Smooth muscle cell (in vitro differentiated cells): ENCODE measurements at regions not wholly inside any gene's neighbourhood (a gene's known extent, or its start where the extent isn't known, plus 50 kb on each side); places are given as distances from the start of the nearest gene placed in this dataset.

ENCODE experiments used
- DNase-seq: peaks from one replicate; lab custom pipeline; 2025; ENCODE audit not compliant: unreplicated experiment; lab: John Stamatoyannopoulos, UW
- H2AFZ ChIP-seq: fragments of 200-600 bp; sonication (generic); 2 replicates; pipeline ENCODE4 v1.6.0; 2016; ENCODE audit warnings: antibody characterized with exemption, low read depth, mild to moderate bottlenecking
- H3F3A ChIP-seq: fragments of 200-600 bp; sonication (generic); 2 replicates; pipeline ENCODE4 v1.6.0; 2017; ENCODE audit warnings: antibody characterized with exemption, low read depth
- H3K27ac ChIP-seq: fragments of 200-600 bp; sonication (generic); 2 replicates; pipeline ENCODE4 v1.5.1; 2016; ENCODE audit warnings: low read depth, mild to moderate bottlenecking
- H3K27me3 ChIP-seq: fragments of 200-600 bp; sonication (generic); 2 replicates; pipeline ENCODE4 v1.6.1; 2016; ENCODE audit warnings: low read depth, mild to moderate bottlenecking
- H3K36me3 ChIP-seq: fragments of 200-600 bp; sonication (generic); 2 replicates; pipeline ENCODE4 v1.5.1; 2016; ENCODE audit warnings: low read depth
- H3K4me1 ChIP-seq: fragments of 200-600 bp; sonication (generic); 2 replicates; pipeline ENCODE4 v1.5.1; 2016; ENCODE audit warnings: low read depth
- H3K4me2 ChIP-seq: fragments of 200-600 bp; sonication (generic); 2 replicates; pipeline ENCODE4 v1.6.0; 2016; ENCODE audit warnings: mild to moderate bottlenecking
- H3K4me3 ChIP-seq: fragments of 200-600 bp; sonication (generic); 2 replicates; pipeline ENCODE4 v1.5.1; 2016; ENCODE audit warnings: mild to moderate bottlenecking
- H3K79me2 ChIP-seq: fragments of 200-600 bp; sonication (generic); 2 replicates; pipeline ENCODE4 v1.6.0; 2016; ENCODE audit warnings: low read depth, mild to moderate bottlenecking
- H3K9ac ChIP-seq: fragments of 200-600 bp; sonication (generic); 2 replicates; pipeline ENCODE4 v1.6.0; 2016; ENCODE audit warnings: low read depth
- H3K9me3 ChIP-seq: fragments of 200-600 bp; sonication (generic); replicated peaks from 2 replicates; pipeline ENCODE4 v1.5.1; 2016; ENCODE audit warnings: low read depth
- H4K20me1 ChIP-seq: fragments of 200-600 bp; sonication (generic); 2 replicates; pipeline ENCODE4 v1.6.0; 2016; ENCODE audit warnings: low read depth
- WGBS: methylation state at CpG from one replicate; pipeline ENCODE4 v1.1.7; 2016; ENCODE audit warnings: low lambda C conversion rate; 5-methylcytosine and 5-hydroxymethylcytosine counted together
- TF ChIP-seq, protein P1 (sequence below): fragments of 200-600 bp; sonication (generic); IDR thresholded peaks from 2 replicates; pipeline ENCODE4 v1.5.1; 2017; ENCODE audit warnings: borderline replicate concordance, mild to moderate bottlenecking, antibody characterized with exemption; ENCODE audit not compliant: insufficient read depth, poor library complexity, severe bottlenecking

DNA sequence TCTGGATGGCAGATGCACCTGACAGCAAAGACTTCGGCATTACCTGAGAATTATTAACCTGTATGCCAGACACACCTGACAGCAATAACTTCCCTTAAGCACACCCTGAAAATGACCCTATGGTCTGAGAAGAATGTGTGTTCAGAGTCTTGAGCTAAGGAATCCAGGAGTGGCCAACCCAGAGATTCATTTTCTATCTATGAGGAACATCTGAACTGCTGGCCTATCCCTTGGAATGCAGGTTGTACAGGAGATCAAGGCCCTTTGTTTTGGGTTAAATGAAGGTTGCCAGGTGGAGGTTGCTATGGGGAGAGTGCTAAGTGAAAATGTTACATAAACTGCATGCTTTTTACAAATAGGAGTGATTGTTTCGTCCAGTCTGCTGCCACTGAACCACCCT, 200.9 kb upstream of the MEIS1 start:
- no peak overlapping the region for H3K27ac ChIP-seq
- 91% methylated on average over 2 of the region's 2 CpGs for WGBS

DNA sequence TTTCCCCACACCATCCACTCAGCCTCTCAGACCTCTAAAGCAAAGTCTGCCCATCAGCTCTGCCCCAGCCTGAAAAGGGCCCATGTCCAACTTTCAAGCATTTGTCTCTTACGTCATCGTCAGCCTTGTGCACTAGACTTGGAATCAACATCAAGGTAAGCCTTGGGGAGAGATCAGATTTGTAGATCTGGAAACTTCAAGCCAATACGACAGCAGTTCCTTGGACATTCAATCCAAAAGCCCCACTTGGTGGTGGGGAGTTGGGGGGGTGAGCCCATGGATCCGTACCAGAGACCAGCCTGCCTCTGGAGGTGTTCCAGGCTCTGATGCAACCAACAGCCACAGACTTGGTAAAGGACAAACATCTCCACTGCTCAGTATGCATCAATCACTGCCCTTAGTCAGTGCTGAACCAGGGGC, 206.8 kb upstream of the MEIS1 start:
- Histone ChIP-seq H3K27ac (no peak overlapping the region), H3K4me2 (no peak overlapping the region), H3F3A (no peaks in the 10 kb centered on the region), H3K27me3 (peaks cover 4% of the 10 kb centered on the region), H4K20me1 (no peaks in the 10 kb centered on the region), H3K9me3 (no peaks in the 10 kb centered on the region), H3K4me3 (no peak overlapping the region), H3K79me2 (no peaks in the 10 kb centered on the region), H2AFZ (no peak overlapping the region), H3K36me3 (no peaks in the 10 kb centered on the region), H3K4me1 (no peaks in the 10 kb centered on the region), H3K9ac (no peak overlapping the region)
- TF ChIP-seq, protein P1, sequence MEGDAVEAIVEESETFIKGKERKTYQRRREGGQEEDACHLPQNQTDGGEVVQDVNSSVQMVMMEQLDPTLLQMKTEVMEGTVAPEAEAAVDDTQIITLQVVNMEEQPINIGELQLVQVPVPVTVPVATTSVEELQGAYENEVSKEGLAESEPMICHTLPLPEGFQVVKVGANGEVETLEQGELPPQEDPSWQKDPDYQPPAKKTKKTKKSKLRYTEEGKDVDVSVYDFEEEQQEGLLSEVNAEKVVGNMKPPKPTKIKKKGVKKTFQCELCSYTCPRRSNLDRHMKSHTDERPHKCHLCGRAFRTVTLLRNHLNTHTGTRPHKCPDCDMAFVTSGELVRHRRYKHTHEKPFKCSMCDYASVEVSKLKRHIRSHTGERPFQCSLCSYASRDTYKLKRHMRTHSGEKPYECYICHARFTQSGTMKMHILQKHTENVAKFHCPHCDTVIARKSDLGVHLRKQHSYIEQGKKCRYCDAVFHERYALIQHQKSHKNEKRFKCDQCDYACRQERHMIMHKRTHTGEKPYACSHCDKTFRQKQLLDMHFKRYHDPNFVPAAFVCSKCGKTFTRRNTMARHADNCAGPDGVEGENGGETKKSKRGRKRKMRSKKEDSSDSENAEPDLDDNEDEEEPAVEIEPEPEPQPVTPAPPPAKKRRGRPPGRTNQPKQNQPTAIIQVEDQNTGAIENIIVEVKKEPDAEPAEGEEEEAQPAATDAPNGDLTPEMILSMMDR = no peak
- 68% methylated on average over 4 of the region's 4 CpGs for WGBS
- no peak for DNase-seq

More for the DNA sequence above, 200.9 kb upstream of the MEIS1 start:
- H3K4me3 ChIP-seq = no peak overlapping the region
- peaks cover 4% of the 10 kb centered on the region for H3K27me3 ChIP-seq
- H3F3A ChIP-seq = no peaks in the 10 kb centered on the region
- no peaks in the 10 kb centered on the region for H3K4me1 ChIP-seq
- DNase-seq = no peak
- no peaks in the 10 kb centered on the region for H3K9me3 ChIP-seq
- no peak overlapping the region for H3K9ac ChIP-seq
- H2AFZ ChIP-seq = no peak overlapping the region
- H3K79me2 ChIP-seq = no peaks in the 10 kb centered on the region
- no peak overlapping the region for H3K4me2 ChIP-seq
- H3K36me3 ChIP-seq = no peaks in the 10 kb centered on the region
- TF ChIP-seq, protein P1 = no peak
- no peaks in the 10 kb centered on the region for H4K20me1 ChIP-seq

DNA sequence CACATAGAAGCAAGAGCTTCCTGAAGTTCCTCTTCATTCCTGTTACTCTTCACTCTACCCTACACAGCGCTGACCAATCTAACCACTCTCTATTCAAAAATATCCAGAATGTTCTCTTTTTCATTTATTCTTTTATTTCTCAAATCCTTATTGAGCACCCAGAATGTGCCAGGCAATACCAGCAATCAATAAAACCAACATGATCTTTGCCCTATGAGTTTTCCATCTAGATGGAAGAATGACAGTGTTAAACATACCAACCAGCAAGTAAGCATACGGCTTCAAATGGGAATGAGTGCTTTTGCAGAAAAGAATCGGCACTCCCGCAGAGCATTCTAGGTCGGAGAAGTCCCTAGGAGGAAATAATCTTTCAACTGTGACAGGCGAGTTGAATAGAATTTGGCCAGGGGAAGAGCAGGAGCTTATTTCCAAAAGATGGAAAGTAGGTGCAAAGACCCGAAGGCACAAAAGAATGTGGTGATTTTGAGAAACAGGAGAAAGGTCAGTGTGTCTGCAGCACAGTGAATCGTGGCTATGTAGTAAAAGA, 217.8 kb upstream of the MEIS1 start:
- H4K20me1 ChIP-seq = no peaks in the 10 kb centered on the region
- TF ChIP-seq, protein P1 = no peak
- H3K79me2 ChIP-seq = no peaks in the 10 kb centered on the region
- 76% methylated on average over 8 of the region's 8 CpGs for WGBS
- H2AFZ ChIP-seq = no peak overlapping the region
- no peak overlapping the region for H3K27ac ChIP-seq
- DNase-seq = no peak
- no peaks in the 10 kb centered on the region for H3F3A ChIP-seq
- no peak overlapping the region for H3K4me3 ChIP-seq
- H3K27me3 ChIP-seq = no peaks in the 10 kb centered on the region
- H3K4me1 ChIP-seq = no peaks in the 10 kb centered on the region
- H3K9me3 ChIP-seq = no peaks in the 10 kb centered on the region
- no peak overlapping the region for H3K4me2 ChIP-seq
- no peak overlapping the region for H3K9ac ChIP-seq
- H3K36me3 ChIP-seq = no peaks in the 10 kb centered on the region

DNA sequence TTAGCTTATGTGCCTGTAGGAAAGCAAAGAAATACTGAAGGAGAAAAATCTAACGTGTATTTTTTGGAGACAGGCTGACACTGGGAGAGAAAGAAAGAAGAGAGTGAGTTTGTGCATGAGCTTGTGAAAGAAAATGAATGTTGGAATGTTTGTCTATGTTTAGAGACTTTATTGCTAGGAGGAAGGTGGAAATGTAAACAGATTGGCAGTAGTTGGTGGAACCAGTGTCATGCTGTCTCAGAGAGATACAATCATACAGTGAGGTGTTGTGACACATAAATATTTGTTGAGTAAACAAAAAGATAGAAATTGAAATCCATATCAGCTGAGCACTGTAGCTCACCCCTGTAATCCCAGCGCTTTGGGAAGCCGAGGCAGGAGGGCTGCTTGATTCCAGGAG, 222.2 kb upstream of the MEIS1 start:
- Histone ChIP-seq H3K9me3 (no peaks in the 10 kb centered on the region), H3K4me1 (no peaks in the 10 kb centered on the region), H3K9ac (no peak overlapping the region), H3F3A (no peaks in the 10 kb centered on the region), H2AFZ (no peak overlapping the region), H3K36me3 (no peaks in the 10 kb centered on the region), H3K27me3 (no peaks in the 10 kb centered on the region), H3K4me2 (no peak overlapping the region), H3K79me2 (no peaks in the 10 kb centered on the region), H3K4me3 (no peak overlapping the region), H4K20me1 (no peaks in the 10 kb centered on the region), H3K27ac (no peak overlapping the region)
- 78% methylated on average over 3 of the region's 3 CpGs for WGBS
- TF ChIP-seq, protein P1 = no peak
- no peak for DNase-seq
